ENCODE measurements at regions not wholly inside any gene's neighbourhood (a gene's known extent, or its start where the extent isn't known, plus 50 kb on each side); places are given as distances from the start of the nearest gene placed in this dataset.

DNA sequence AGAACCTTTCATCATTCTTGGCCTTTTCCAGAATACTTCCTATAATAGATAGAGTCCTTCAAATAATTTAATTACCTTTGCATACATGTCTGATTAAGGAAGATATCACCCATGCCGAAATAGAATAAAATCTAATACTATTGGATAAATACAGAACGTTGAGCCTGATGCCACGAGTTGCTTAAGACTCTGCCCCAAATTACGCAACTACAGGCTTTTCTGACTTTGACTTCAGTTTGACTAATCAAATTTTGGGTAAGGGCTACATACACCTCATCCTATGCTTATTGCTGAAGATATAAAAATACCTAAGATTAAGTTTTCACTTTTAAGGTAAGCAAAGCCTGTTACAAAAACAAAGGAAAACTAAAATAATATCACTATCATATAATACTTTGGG lies 1065.1 kb upstream of the NRXN1 start:
- 69 to 86% methylated on average over 4 of the region's 4 CpGs for WGBS, 2 donors (ENCODE audit: low coverage in 1 of 2)
- Histone ChIP-seq H3K4me3 (no peak overlapping the region), H3K9me3 (no peaks in the 10 kb centered on the region), H3K36me3 (no peaks in the 10 kb centered on the region), H3K27ac (no peak overlapping the region), H3K4me1 (no peaks in the 10 kb centered on the region), H3K27me3 (no peaks in the 10 kb centered on the region)
- TF ChIP-seq, protein P1, sequence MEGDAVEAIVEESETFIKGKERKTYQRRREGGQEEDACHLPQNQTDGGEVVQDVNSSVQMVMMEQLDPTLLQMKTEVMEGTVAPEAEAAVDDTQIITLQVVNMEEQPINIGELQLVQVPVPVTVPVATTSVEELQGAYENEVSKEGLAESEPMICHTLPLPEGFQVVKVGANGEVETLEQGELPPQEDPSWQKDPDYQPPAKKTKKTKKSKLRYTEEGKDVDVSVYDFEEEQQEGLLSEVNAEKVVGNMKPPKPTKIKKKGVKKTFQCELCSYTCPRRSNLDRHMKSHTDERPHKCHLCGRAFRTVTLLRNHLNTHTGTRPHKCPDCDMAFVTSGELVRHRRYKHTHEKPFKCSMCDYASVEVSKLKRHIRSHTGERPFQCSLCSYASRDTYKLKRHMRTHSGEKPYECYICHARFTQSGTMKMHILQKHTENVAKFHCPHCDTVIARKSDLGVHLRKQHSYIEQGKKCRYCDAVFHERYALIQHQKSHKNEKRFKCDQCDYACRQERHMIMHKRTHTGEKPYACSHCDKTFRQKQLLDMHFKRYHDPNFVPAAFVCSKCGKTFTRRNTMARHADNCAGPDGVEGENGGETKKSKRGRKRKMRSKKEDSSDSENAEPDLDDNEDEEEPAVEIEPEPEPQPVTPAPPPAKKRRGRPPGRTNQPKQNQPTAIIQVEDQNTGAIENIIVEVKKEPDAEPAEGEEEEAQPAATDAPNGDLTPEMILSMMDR (IDR thresholded peaks at IDR 0.05) = no peak
- TF ChIP-seq POLR2AphosphoS5 (IDR thresholded peaks at IDR 0.05) (no peak), EP300 (IDR thresholded peaks at IDR 0.05; ENCODE audit: low read depth) (no peak), POLR2A (IDR thresholded peaks at IDR 0.05) (no peak)
- in situ Hi-C loops (cut with MboI; ENCODE audit: low pct_ligation_motif_present in 1 of 4, low pct_unique_long_range_greater_than_20kb in 1 of 4, low sequenced_read_pairs in 3 of 4) (no loop called here), intact Hi-C loops (cut with DNase I; ENCODE audit: low total_unique reads) (no loop called here)
- DNase-seq = no peak

DNA sequence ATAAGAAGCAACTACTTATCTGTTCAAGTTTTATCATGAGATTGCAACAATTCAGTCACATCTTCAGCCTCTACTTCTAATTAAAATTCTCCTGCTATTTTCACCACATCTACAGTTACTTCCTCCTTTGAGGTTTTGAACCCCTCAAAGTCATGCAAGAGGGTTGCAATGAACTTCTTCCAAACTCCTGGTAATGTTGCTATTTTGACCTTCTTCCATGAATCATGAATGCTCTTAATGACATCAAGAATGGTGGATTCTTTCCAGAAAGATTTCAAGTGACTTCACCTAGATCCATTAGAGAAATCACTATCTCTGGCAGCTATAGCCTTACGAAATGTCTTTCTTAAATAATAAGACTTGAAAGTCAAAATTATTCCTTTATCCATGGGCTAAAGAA lies 1052.8 kb upstream of the NRXN1 start:
- H3K9me3 ChIP-seq = no peaks in the 10 kb centered on the region
- 71 to 73% methylated on average over 1 of the region's 1 CpG for WGBS, 2 donors (ENCODE audit: low coverage in 1 of 2)
- no peaks in the 10 kb centered on the region for H3K36me3 ChIP-seq
- in situ Hi-C loops (cut with MboI; ENCODE audit: low pct_ligation_motif_present in 1 of 4, low pct_unique_long_range_greater_than_20kb in 1 of 4, low sequenced_read_pairs in 3 of 4) = no loop called here
- H3K4me3 ChIP-seq = no peak overlapping the region
- intact Hi-C loops (cut with DNase I; ENCODE audit: low total_unique reads) = no loop called here
- H3K4me1 ChIP-seq = no peaks in the 10 kb centered on the region
- no peak overlapping the region for H3K27ac ChIP-seq
- H3K27me3 ChIP-seq = no peaks in the 10 kb centered on the region
- TF ChIP-seq EP300 (IDR thresholded peaks at IDR 0.05; ENCODE audit: low read depth) = no peak
- TF ChIP-seq POLR2A (IDR thresholded peaks at IDR 0.05) = no peak
- TF ChIP-seq, protein P1 (IDR thresholded peaks at IDR 0.05) = no peak
- DNase-seq = no peak

DNA sequence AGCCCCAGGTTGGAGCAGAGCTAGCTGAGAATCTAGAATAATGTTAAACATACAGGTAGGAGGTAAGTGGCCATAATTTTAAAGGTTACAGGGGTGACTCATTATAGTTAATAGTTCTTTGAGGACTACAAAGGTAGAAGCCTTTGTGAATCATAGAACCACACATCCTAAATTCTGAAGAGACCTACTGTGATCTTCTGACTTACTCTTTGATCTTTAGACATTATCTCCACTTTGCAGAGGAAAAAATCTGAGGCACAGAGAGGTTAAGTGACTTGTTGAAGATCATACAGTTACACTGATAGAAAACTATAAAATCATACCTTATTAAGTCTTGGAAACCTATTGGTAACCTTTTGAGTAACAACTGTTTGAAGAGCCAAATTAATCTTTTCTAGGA lies 1051.3 kb upstream of the NRXN1 start:
- Histone ChIP-seq H3K9me3 (no peaks in the 10 kb centered on the region), H3K4me3 (no peak overlapping the region), H3K27me3 (no peaks in the 10 kb centered on the region), H3K27ac (no peak overlapping the region), H3K4me1 (no peaks in the 10 kb centered on the region), H3K36me3 (no peaks in the 10 kb centered on the region)
- in situ Hi-C loops (cut with MboI; ENCODE audit: low pct_ligation_motif_present in 1 of 4, low pct_unique_long_range_greater_than_20kb in 1 of 4, low sequenced_read_pairs in 3 of 4) (no loop called here), intact Hi-C loops (cut with DNase I; ENCODE audit: low total_unique reads) (no loop called here)
- TF ChIP-seq, protein P1 (IDR thresholded peaks at IDR 0.05) = no peak
- TF ChIP-seq POLR2AphosphoS5 (IDR thresholded peaks at IDR 0.05) = no peak
- no peak for TF ChIP-seq POLR2A (IDR thresholded peaks at IDR 0.05)
- TF ChIP-seq EP300 (IDR thresholded peaks at IDR 0.05; ENCODE audit: low read depth) = no peak
- no peak for DNase-seq

DNA sequence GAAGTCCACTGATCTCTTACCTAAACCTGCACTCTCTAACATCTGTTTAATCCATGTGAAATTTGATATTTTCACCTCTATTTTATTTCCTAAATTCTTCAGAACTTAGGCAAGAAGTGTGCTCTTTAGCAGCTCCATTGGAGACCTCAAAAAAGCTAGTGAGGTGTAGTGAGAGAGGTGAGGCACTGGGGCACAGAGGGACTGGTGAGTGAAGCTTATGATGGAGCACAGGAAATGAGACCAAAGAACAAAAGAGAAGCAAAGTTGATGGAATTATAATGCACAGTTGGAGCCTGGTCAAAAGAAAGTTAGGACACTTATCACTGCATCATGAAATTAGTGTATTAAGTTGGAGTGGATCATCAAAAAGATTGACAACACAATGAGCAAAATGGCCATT lies 1050.7 kb upstream of the NRXN1 start:
- intact Hi-C loops (cut with DNase I; ENCODE audit: low total_unique reads) = no loop called here
- TF ChIP-seq POLR2A (IDR thresholded peaks at IDR 0.05) (no peak), POLR2AphosphoS5 (IDR thresholded peaks at IDR 0.05) (no peak), EP300 (IDR thresholded peaks at IDR 0.05; ENCODE audit: low read depth) (no peak)
- TF ChIP-seq, protein P1 (IDR thresholded peaks at IDR 0.05) = no peak
- in situ Hi-C loops (cut with MboI; ENCODE audit: low pct_ligation_motif_present in 1 of 4, low pct_unique_long_range_greater_than_20kb in 1 of 4, low sequenced_read_pairs in 3 of 4) = no loop called here

More for the DNA sequence above, 1050.7 kb upstream of the NRXN1 start:
- no peak overlapping the region for H3K27ac ChIP-seq
- no peaks in the 10 kb centered on the region for H3K9me3 ChIP-seq
- DNase-seq = no peak
- H3K27me3 ChIP-seq = no peaks in the 10 kb centered on the region
- no peaks in the 10 kb centered on the region for H3K36me3 ChIP-seq
- no peaks in the 10 kb centered on the region for H3K4me1 ChIP-seq
- no peak overlapping the region for H3K4me3 ChIP-seq

Data from transverse colon (tissue), 4 donors.